Progenitor cell of endocrine pancreas (in vitro differentiated cells): ENCODE measurements at regions not wholly inside any gene's neighbourhood (a gene's known extent, or its start where the extent isn't known, plus 50 kb on each side); places are given as distances from the start of the nearest gene placed in this dataset.

ENCODE experiments used
- DNase-seq: peaks from one replicate; pipeline ENCODE4 v3.0.0; 2021; ENCODE audit warnings: low spot score; ENCODE audit not compliant: unreplicated experiment
- H3K27ac Mint-ChIP-seq: 2 replicates; pipeline ENCODE4 v1.8.0; 2021; ENCODE audit warnings: mild to moderate bottlenecking, moderate library complexity, mixed read lengths
- H3K27me3 Mint-ChIP-seq: 2 replicates; pipeline ENCODE4 v1.8.0; 2021; ENCODE audit warnings: mixed read lengths
- H3K36me3 Mint-ChIP-seq: 2 replicates; pipeline ENCODE4 v1.8.0; 2022; ENCODE audit warnings: mixed read lengths; ENCODE audit not compliant: insufficient read depth
- H3K4me1 Mint-ChIP-seq: 2 replicates; pipeline ENCODE4 v1.8.0; 2021; ENCODE audit warnings: low read depth, mixed read lengths
- H3K4me3 Mint-ChIP-seq: 2 replicates; pipeline ENCODE4 v1.8.0; 2021; ENCODE audit warnings: low read depth, mild to moderate bottlenecking, moderate library complexity, mixed read lengths
- H3K9me3 Mint-ChIP-seq: 2 replicates; pipeline ENCODE4 v1.8.0; 2021; ENCODE audit warnings: low read depth, mixed read lengths
- CTCF ChIP-seq: fragments of 200-600 bp; sonication (generic); IDR thresholded peaks from one replicate; pipeline ENCODE4 v1.5.0; 2021; ENCODE audit warnings: antibody characterized with exemption, mild to moderate bottlenecking; ENCODE audit not compliant: unreplicated experiment

DNA sequence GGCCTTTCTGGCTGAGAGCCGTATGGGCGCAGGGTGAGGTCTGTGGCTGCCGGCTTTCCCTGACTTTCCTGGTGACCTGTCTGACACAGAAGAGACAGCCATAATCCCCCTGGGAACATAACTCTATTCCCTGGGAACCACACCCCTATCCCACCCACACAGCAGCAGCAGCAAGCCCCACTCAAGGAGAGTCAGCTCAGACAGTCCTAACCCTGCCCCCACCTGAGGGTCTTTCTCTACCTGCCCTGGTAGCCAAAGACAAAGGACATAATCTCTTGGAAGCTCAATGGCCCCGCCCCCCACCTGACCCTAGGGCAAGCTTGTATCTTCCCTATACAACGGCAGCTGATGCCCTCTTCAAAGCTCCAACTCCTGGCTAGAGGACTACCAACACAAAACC lies 74.6 kb downstream of the PABPC4L start:
- peaks cover 1% of the 10 kb centered on the region for H3K4me1 Mint-ChIP-seq
- TF ChIP-seq CTCF = no peak
- H3K36me3 Mint-ChIP-seq = no peaks in the 10 kb centered on the region
- H3K4me3 Mint-ChIP-seq = no peak overlapping the region
- no peaks in the 10 kb centered on the region for H3K27me3 Mint-ChIP-seq
- H3K9me3 Mint-ChIP-seq = peaks cover 33% of the 10 kb centered on the region
- DNase-seq = no peak
- H3K27ac Mint-ChIP-seq = no peak overlapping the region

GRCh38 chr4:134126000-134126560 lies 75.5 kb downstream of the PABPC4L start:
- Mint-ChIP-seq H3K27me3 (no peaks in the 10 kb centered on the region), H3K4me3 (no peak overlapping the region), H3K27ac (no peak overlapping the region), H3K4me1 (peaks cover 1% of the 10 kb centered on the region), H3K36me3 (no peaks in the 10 kb centered on the region), H3K9me3 (peaks cover 29% of the 10 kb centered on the region)
- no peak for DNase-seq
- TF ChIP-seq CTCF = no peak

- no peak overlapping the region for H3K4me3 Mint-ChIP-seq
- no peaks in the 10 kb centered on the region for H3K27me3 Mint-ChIP-seq
- H3K27ac Mint-ChIP-seq = no peak overlapping the region
- peaks cover 3% of the 10 kb centered on the region for H3K4me1 Mint-ChIP-seq
- H3K36me3 Mint-ChIP-seq = no peaks in the 10 kb centered on the region
- H3K9me3 Mint-ChIP-seq = peaks cover 8% of the 10 kb centered on the region
- no peak for TF ChIP-seq CTCF
- no peak for DNase-seq
Observed at GRCh38 chr4:134122903-134123302, 78.7 kb downstream of the PABPC4L start.

- no peaks in the 10 kb centered on the region for H3K27me3 Mint-ChIP-seq
- no peak for DNase-seq
- H3K27ac Mint-ChIP-seq = no peak overlapping the region
- no peaks in the 10 kb centered on the region for H3K36me3 Mint-ChIP-seq
- H3K4me3 Mint-ChIP-seq = no peak overlapping the region
- no peak for TF ChIP-seq CTCF
- peaks cover 1% of the 10 kb centered on the region for H3K4me1 Mint-ChIP-seq
- no peaks in the 10 kb centered on the region for H3K9me3 Mint-ChIP-seq
Observed at GRCh38 chr4:134117392-134118183, 84.0 kb downstream of the PABPC4L start.

- no peak for TF ChIP-seq CTCF
- no peak overlapping the region for H3K27ac Mint-ChIP-seq
- H3K9me3 Mint-ChIP-seq = no peaks in the 10 kb centered on the region
- no peak for DNase-seq
- no peaks in the 10 kb centered on the region for H3K36me3 Mint-ChIP-seq
- no peaks in the 10 kb centered on the region for H3K4me1 Mint-ChIP-seq
- H3K27me3 Mint-ChIP-seq = no peaks in the 10 kb centered on the region
- no peak overlapping the region for H3K4me3 Mint-ChIP-seq
Observed at GRCh38 chr4:134089885-134090284, 111.7 kb downstream of the PABPC4L start.
